HG02884 (cell line): ENCODE measurements at regions not wholly inside any gene's neighbourhood (a gene's known extent, or its start where the extent isn't known, plus 50 kb on each side); places are given as distances from the start of the nearest gene placed in this dataset.
"Not testable (repeated sequence)": the region's sequence is repeated elsewhere in the genome, so short reads cannot be mapped to it uniquely, and the experiment has no call there.

Experiments
- ATAC-seq: cut with Tn5 transposase; IDR thresholded peaks from one replicate; pipeline ENCODE4 v1.9.1; 2021; ENCODE audit warnings: mild to moderate bottlenecking, moderate library complexity; ENCODE audit not compliant: unreplicated experiment

DNA sequence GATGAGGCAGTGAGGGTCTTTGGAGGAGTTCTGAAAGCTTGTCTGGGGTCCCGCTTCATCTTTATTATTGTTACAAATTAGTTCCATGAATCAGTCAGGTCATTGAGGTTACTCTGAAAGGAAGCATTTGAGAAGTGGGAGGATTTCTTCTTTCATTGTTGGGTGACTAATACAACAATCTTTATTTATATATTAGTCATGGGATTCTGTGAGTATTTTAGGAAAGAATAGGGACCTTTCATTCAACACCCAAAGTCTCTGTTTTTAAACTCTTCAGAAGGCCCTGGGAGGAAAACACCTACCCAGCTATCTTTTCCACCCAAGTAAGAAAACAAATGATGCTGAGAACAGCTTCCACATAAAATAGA is 98.3 kb downstream of the SOD2 start:
- ATAC-seq, result no peak

DNA sequence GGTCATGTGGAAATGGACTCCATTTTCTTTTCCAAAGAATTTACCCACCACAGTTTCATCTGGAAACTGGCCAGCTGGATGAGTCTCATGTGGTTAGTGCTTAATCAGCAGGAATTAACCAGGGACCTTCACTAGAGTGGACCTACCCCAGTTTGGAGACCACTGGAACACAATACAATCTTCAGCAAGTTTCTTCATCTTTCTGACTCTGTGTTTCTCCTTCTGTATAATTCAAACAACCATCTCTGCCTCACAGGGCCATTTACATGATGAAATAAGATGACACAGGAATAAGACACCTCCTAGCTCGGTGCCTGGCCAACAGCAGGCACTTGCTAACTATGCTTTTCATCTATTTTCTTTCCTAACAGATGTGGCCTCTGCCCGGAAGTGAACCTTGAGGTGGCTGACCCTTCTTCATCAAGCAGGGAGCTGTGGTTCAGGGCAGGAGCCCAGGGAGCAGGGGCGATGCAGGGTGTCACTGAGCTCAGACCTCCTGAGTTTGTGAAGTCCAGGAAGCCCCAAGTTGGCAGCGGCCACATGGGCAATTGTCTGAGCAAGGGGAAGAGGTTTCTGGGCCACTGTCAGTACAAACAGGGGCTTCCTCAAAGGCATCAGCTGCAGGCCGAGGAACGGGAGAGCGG is 98.8 kb downstream of the SOD2 start:
- ATAC-seq, result no peak

DNA sequence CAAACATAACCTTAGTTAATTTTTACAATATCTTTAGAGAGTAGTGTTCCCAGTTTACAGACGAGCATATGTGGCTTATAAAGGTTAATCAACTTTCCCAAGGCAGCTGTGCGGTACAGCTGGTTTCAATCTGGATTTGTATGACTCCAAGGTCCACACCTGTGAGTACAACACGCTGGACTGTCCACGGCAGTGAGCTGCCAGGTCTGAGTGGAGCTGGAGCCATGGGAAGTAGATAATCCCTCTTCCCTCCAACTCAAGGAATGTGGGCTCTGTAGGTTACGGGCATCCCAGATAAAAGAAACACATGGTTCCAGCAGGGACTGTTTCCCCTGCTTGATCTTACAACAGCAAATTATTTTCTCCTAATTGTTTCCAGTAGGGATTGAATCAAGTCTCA is 102.2 kb downstream of the SOD2 start:
- no peak for ATAC-seq

DNA sequence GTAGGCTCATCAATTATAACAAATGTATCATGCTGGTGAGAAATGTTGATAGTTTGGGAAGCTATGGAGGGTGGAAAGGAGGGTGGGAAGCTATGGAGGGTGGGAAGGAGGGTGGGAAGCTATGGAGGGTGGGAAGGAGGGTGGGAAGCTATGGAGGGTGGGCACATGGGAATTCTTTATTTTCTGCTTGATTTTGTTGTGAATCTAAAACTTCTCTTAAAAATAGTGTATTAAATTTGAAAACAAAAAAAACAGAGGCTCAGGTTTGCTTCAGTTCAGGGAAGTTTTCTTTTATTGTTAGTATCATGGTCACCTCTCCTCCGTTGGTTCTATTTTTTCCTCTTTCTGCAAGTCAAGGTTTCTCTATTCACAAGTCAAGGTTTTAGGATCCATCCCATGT is 106.4 kb downstream of the SOD2 start:
- ATAC-seq, result no peak

- ATAC-seq, result no peak
These were observed 110.3 kb downstream of the SOD2 start for GRCh38 chr6:159582736-159583135.

DNA sequence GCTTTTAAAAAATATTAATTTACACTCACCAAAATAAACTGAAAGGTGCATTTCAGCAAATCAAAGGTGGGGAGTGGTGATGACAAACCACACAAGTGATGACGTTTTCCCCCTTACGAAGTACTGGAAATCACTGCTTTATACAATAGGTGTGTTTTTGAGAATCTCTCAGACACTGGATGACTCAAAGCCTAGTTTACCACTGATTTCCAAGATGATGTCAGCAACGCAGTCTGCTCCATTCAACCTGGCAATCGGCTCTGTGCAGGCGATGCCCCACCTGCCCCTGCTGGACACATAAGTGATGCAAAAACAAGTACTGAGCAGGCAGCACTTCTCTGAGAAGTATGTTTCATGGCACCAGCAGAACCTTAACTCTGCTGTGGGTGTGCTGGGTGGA is 114.4 kb downstream of the SOD2 start:
- ATAC-seq, result no peak

GRCh38 chr6:159577564-159577963 is 115.5 kb downstream of the SOD2 start:
- ATAC-seq, result no peak

DNA sequence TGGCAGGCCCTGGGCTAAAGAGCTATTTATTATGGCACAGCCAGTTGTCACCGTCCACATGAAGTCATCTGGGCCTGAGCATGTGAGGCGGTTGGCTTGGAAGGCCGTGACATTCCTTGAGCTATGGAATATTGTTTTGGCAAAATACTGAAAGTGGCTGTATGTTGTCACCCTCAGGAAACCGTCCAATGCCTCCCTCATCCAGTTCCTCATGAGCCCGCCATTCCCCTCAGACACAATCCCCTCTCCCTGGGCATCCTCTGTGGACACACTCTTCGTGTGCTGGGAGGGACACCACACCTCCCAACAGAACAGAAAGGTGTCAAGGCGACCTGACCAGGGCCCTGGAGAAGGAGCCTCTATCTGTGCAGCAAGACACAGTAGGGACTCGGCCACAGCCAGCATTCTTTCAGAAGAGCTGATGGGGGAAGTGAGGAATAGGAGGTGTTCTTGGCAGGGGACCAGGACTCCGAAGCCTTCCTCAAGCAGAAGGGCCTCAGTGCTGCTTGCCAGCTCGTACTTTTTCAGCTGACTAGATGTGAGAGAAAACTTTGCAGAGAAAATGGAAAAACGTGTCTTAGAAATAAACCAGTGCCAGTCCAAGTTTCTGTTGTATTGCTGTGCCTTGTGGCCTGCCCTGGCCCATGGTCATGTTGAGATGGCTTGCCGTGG is 120.5 kb downstream of the SOD2 start:
- no peak for ATAC-seq

GRCh38 chr6:159565181-159565710 is 127.8 kb downstream of the SOD2 start:
- ATAC-seq, result no peak

DNA sequence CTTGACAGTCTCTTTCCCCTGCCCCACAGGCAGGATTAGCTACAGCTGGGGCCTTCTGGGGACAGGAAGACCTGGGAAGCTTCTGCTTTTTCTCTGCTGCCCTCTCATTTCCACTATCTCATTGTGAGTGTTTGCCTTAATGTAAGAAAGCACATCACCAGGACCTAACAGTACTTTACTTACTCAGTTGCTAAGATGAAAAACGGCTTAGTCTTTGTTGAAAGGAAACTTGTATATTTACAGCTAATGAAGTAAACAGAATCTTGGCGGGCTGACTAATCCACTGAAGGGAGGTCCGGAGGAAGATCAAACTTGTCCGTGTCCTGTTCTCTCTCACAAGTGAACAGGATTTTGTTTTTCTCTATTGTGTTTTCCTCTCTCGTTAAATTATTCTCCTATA is 128.6 kb downstream of the SOD2 start:
- no peak for ATAC-seq

DNA sequence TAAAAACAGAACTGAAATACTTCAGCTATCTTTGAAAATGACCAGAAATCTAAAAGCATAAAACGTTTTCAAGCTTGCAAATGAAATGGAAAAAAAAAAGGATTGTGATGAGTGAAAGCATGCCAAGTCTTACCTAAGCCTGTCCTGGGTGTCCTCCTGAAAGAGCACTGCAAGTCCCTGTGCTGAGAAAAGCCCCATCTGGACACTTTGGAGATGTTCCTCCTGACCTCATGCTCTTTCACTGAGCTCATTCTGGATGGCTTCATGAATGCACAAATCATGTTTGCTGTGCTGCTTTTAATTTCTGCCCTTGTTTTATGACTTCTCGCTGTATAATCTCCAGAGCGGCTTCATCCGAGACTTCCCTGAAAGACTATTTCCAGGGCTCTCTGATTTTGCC is 136.0 kb downstream of the SOD2 start:
- no peak for ATAC-seq

DNA sequence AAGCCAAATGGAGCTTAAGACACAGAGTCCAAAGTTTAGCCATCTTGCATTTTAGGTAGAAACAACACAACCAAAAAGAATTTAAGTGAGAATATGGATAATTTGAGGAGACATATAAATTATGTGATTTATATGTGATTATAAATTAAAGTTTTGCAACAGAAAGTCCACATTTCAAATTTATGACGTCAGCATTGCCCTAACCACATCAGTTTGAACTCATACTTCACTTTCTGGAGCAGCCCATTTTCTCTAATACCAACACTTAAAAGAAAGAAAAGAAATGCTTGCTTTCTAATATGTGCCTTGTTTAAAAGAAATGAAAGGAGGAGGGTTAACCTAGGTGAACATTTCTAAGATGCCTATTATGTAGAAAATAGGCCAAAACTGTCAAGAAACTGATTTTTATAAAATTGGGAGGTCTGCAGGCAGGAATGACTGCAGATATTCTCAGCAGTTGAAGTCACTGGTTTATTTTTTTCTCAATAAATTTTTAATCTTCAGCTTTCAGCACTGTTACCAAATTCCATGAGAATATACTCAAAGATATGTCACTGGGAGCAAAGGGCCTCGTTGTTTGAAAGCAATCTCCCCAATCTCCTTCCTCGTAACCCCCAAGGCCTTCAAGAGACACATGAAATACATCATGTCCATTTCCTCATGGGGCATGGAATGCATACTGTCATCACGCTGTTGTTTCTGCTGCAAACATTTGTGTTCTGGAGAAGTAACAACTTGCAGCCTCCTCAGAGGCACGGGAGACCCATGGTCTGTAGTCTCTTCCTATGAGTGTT is 137.8 kb downstream of the SOD2 start:
- ATAC-seq, result no peak

GRCh38 chr6:159541296-159541695 is 151.7 kb downstream of the SOD2 start:
- no peak for ATAC-seq

DNA sequence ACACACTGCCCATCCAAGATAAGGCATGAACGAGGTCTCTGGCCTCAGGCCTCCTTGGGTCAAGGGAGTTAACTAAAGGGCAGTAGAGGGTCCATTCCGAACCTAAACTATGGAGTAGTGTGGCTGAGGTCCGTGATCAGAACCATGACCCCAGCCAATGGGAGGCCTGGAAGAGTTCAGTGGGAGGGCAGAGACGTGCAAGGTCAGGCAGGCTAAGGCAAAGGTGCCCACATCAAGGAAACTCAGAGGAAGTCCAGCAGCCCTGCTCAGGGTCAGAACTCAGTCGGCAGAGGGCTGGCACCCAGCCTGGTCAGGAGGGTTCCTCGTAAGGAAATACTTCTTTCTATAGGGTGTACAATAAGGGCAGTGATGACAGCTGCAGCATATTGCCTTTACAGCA is 152.2 kb downstream of the SOD2 start:
- ATAC-seq, result no peak

- ATAC-seq, result no peak
These were observed 152.9 kb downstream of the SOD2 start for GRCh38 chr6:159540152-159540551.

- ATAC-seq, result not testable (repeated sequence)
These were observed 155.0 kb downstream of the SOD2 start for GRCh38 chr6:159538031-159538430.

DNA sequence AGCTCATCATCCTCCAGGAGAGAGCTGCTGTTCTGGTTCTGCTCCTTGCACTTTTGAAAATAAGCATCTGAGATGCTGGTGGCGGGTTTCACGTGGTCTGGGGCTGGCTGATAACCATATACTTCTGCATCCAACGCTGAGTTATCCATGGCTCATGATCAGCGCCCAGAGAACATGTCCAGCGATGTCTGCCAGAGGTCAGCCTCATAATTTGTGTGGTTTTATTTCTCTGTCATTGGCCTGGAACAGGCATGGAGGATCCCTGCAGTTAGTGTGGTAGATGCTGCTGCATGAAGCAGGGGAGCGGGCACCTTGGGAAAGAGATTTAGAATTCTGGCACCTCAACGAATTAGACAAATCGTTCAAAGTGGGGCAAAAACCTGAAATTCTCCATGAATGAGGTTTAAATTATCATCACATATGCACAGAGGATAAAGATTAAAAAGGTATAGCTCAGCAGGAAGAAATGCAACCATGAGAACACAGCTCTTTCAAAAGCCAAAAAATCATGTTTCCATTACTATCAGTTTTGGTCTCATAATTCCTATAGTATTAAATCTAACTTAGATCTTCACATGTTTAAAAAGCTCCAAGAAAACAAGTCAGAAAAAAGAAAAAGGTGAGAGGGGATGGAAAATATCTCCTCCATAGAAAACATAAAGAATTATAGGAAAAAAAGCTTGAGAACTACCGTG is 157.2 kb downstream of the SOD2 start:
- no peak for ATAC-seq

DNA sequence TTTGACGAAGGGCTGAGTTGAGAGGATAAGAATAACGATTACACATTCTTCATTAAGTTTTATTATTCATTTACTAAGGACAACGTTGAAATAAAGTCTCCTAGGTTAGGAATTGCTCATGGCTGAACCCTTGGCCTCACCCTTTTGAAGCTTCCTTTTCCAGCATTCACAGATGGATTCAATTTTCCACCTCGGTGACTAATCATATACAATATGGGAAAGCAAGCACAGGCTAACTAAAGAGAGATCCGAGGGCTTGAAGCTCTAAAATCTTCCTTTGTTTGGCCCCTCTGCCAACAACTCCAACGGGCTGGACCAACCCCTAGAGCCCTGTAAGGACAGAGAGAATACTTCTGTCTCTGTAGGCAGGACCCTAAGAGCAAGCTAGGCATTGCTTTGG is 159.5 kb downstream of the SOD2 start:
- no peak for ATAC-seq

DNA sequence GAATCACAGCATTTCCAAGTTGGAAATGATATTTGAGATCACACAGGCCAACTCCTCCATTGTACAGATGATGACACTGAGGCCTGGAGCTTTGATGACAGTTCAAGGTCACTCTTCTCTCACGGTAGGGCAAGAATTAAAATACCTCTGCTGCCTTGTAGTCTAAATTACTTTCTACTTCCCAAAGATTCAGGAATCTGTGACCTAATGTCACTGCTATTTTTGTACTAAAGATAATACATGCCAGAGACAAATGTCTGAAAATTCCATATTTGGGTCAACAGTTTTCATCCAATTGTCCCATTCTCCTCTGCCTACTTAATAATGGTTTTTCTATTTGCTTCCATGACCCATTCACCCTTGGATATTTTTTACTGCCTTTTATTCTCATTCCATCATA is 160.0 kb downstream of the SOD2 start:
- no peak for ATAC-seq

GRCh38 chr6:159532155-159532554 is 160.9 kb downstream of the SOD2 start:
- ATAC-seq, result no peak

DNA sequence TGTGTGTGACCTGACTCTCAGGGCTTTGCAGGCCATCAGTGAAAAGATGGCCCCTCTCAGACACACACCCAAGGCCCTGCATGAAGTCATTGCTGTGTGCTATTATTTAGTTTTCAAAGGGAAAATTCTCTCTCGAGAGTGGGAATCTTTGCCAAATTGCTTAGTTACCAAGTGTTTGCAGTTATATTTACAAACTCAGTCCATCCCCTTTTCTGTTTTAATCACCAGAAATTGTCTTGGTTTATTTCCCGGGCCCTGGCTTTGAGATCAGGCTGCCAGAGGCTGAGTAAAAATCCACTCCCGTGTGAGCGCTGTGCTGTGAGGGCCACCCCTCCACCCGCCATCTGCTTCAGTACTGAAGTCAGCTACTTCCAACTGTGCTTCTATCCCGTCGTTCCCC is 163.1 kb downstream of the SOD2 start:
- no peak for ATAC-seq
